ENCODE measurements at regions not wholly inside any gene's neighbourhood (a gene's known extent, or its start where the extent isn't known, plus 50 kb on each side); places are given as distances from the start of the nearest gene placed in this dataset.

DNA sequence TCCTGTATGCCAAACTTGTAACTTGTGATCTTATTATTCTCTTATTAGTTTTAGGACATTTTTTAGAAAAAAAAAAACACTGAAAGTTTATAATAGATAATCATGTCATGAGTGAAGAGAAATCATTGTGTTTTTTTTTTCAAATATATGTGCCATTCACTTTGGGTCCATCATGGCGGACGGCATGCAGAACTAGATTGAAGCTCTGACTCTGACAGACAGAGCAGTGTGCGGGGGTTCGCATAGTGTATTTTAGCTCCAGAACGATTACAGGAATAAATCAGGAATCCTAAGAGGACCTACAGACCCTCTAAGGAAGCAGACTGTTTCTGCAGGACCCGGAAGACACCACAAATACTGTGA, 484.4 kb upstream of the REG3G start (continued):
- TF ChIP-seq AFF4 (CRISPR knock-in tag; IDR thresholded peaks at IDR 0.05; ENCODE audit: borderline replicate concordance) = no peak
- TF ChIP-seq ZNF232 (CRISPR knock-in tag; IDR thresholded peaks at IDR 0.05) = no peak
- no peak for TF ChIP-seq ERG (CRISPR knock-in tag; IDR thresholded peaks at IDR 0.05)
- TF ChIP-seq, protein P1, sequence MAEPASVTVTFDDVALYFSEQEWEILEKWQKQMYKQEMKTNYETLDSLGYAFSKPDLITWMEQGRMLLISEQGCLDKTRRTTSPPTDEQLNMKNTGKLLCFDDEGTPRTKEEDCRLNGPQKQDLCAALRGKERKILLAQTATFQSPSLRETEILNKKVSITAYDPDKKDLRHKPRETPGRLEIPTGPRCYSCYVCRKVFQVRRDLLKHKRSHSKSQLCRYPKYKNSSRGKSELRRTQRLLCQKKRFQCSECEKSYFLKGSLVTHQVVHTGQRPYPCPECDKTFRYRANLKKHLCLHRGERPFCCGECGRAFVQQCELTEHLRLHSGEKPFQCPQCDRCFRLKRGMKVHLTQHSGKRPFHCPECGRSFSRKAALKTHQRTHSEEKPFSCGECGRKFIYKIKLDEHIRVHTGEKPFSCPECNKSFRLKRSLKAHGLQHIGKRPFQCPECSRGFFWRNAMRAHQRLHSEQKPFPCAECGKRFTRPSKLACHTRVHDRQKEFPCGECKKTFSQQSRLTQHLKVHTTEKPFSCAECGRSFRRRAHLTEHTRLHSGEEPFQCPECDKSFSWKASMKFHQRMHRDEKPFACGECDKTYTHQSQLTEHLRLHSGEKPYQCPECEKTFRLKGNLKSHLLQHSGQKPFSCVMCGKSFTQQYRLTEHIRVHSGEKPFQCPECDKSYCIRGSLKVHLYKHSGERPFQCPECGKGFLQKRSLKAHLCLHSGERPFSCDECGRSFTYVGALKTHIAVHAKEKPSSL (CRISPR knock-in tag; conservative IDR thresholded peaks at IDR 0.05) = no peak

- DNase-seq (ENCODE audit: low spot score) (no peak), ATAC-seq (peak; percentile 80)
Observed at GRCh38 chr2:78541451-78542267, 483.8 kb upstream of the REG3G start.

DNA sequence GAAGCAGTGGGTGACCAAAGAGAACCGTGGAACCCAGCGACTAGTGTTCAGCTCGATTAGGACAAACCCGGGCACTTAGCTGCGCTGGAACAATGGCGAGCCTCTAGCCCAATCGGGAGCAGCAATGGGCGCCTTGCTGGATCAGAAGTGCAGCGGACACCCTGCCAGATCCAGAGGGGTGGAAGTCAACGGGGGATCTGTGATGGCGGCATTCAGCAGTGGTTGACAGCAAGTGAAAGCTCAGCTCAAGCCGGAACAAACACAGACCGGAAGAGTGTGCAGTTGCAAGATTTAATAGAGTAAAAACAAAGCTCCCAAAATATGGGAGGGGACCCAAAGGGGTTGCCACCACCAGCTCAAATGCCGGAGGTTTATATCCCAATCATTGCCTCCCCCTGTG, 478.7 kb upstream of the REG3G start:
- Mint-ChIP-seq H3K4me3 (no peak overlapping the region), H3K4me1 (no peaks in the 10 kb centered on the region), H3K27me3 (ENCODE audit: low read depth) (no peaks in the 10 kb centered on the region), H3K27ac (no peak overlapping the region), H3K36me3 (peaks cover 9% of the 10 kb centered on the region), H3K9me3 (peaks cover 16% of the 10 kb centered on the region)
- TF ChIP-seq GABPB1 (CRISPR knock-in tag; IDR thresholded peaks at IDR 0.05) (0 out of 2 replicates have a peak, but pooled peaks have one; percentile 14), ATF2 (CRISPR knock-in tag; IDR thresholded peaks at IDR 0.05; ENCODE audit: borderline replicate concordance, low read depth) (no peak)
- ATAC-seq = no peak
- DNase-seq (ENCODE audit: low spot score) = no peak
- ChIA-PET CTCF (no interaction called here), POLR2A (interaction anchor here (0.6 kb wide), 1 partner anchor 39 kb away, joined by 3 read pairs; no protein-coding TSS in a partner anchor)

More at GRCh38 chr2:78541451-78542267, 483.8 kb upstream of the REG3G start:
- Mint-ChIP-seq H3K4me3 (no peak overlapping the region), H3K9me3 (peaks cover 21% of the 10 kb centered on the region), H3K27me3 (ENCODE audit: low read depth) (no peaks in the 10 kb centered on the region), H3K4me1 (no peaks in the 10 kb centered on the region), H3K36me3 (peaks cover 9% of the 10 kb centered on the region), H3K27ac (no peak overlapping the region)
- TF ChIP-seq SOX15 (CRISPR knock-in tag; IDR thresholded peaks at IDR 0.05) (no peak), GABPB1 (CRISPR knock-in tag; IDR thresholded peaks at IDR 0.05) (peak; percentile 28; the same call in 1 of the 2 replicates)
- ChIA-PET CTCF (interaction anchor here (1.1 kb wide), 1 partner anchor 9 kb away, joined by 3 read pairs; no protein-coding TSS in a partner anchor), POLR2A (no interaction called here)

- Mint-ChIP-seq H3K4me3 (no peak overlapping the region), H3K9me3 (no peaks in the 10 kb centered on the region), H3K27ac (no peak overlapping the region), H3K4me1 (no peaks in the 10 kb centered on the region), H3K36me3 (no peaks in the 10 kb centered on the region), H3K27me3 (ENCODE audit: low read depth) (no peaks in the 10 kb centered on the region)
- ATAC-seq = no peak
- ChIA-PET POLR2A (no interaction called here), CTCF (no interaction called here)
- no peak for DNase-seq (ENCODE audit: low spot score)
- TF ChIP-seq NFYB (CRISPR knock-in tag; conservative IDR thresholded peaks at IDR 0.05; ENCODE audit: low read depth) = no peak
- TF ChIP-seq, protein P2, sequence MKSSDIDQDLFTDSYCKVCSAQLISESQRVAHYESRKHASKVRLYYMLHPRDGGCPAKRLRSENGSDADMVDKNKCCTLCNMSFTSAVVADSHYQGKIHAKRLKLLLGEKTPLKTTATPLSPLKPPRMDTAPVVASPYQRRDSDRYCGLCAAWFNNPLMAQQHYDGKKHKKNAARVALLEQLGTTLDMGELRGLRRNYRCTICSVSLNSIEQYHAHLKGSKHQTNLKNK (CRISPR knock-in tag; IDR thresholded peaks at IDR 0.05) = no peak
- TF ChIP-seq GTF2I (CRISPR knock-in tag; conservative IDR thresholded peaks at IDR 0.05) = no peak
- TF ChIP-seq, protein P3, sequence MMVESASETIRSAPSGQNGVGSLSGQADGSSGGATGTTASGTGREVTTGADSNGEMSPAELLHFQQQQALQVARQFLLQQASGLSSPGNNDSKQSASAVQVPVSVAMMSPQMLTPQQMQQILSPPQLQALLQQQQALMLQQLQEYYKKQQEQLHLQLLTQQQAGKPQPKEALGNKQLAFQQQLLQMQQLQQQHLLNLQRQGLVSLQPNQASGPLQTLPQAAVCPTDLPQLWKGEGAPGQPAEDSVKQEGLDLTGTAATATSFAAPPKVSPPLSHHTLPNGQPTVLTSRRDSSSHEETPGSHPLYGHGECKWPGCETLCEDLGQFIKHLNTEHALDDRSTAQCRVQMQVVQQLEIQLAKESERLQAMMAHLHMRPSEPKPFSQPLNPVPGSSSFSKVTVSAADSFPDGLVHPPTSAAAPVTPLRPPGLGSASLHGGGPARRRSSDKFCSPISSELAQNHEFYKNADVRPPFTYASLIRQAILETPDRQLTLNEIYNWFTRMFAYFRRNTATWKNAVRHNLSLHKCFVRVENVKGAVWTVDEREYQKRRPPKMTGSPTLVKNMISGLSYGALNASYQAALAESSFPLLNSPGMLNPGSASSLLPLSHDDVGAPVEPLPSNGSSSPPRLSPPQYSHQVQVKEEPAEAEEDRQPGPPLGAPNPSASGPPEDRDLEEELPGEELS (CRISPR knock-in tag; IDR thresholded peaks at IDR 0.05) = no peak
- no peak for TF ChIP-seq SMAD4 (CRISPR knock-in tag; IDR thresholded peaks at IDR 0.05)
- no peak for TF ChIP-seq NR2C2 (CRISPR knock-in tag; IDR thresholded peaks at IDR 0.05)
- TF ChIP-seq, protein P4, sequence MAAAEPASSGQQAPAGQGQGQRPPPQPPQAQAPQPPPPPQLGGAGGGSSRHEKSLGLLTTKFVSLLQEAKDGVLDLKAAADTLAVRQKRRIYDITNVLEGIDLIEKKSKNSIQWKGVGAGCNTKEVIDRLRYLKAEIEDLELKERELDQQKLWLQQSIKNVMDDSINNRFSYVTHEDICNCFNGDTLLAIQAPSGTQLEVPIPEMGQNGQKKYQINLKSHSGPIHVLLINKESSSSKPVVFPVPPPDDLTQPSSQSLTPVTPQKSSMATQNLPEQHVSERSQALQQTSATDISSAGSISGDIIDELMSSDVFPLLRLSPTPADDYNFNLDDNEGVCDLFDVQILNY (CRISPR knock-in tag; IDR thresholded peaks at IDR 0.05) = no peak
- no peak for TF ChIP-seq EMX1 (CRISPR knock-in tag; IDR thresholded peaks at IDR 0.05)
- no peak for TF ChIP-seq ZNF396 (CRISPR knock-in tag; IDR thresholded peaks at IDR 0.05; ENCODE audit: borderline replicate concordance)
- TF ChIP-seq ESRRA (CRISPR knock-in tag; IDR thresholded peaks at IDR 0.05; ENCODE audit: borderline replicate concordance) = no peak
Observed at GRCh38 chr2:78549766-78550165, 475.7 kb upstream of the REG3G start.
